ENCODE measurements at regions not wholly inside any gene's neighbourhood (a gene's known extent, or its start where the extent isn't known, plus 50 kb on each side); places are given as distances from the start of the nearest gene placed in this dataset.

- WGBS (ENCODE audit: missing lambda C conversion rate), result 54% methylated on average over 5 of the region's 5 CpGs
- FAIRE-seq (no peak), ATAC-seq (no peak), DNase-seq (ENCODE audit: low read depth in 1 of 2, low spot score in 1 of 2) (no peak)
- Histone ChIP-seq H3K4me2 (no peak overlapping the region), H3K9me3 (no peaks in the 10 kb centered on the region), H3K4me1 (no peaks in the 10 kb centered on the region), H3K4me3 (no peak overlapping the region), H3K27ac (no peak overlapping the region)
- CTCF ChIA-PET, result no interaction called here
- no peak for TF ChIP-seq CHD2 (IDR thresholded peaks at IDR 0.05; ENCODE audit: low read length, partially characterized antibody)
- no peak for TF ChIP-seq EHMT2 (IDR thresholded peaks at IDR 0.05; ENCODE audit: low read depth)
- TF ChIP-seq POLR2A (IDR thresholded peaks at IDR 0.05; ENCODE audit: low read length), result no peak
- no peak for TF ChIP-seq EP300 (IDR thresholded peaks at IDR 0.05)
- no peak for TF ChIP-seq CTCF (IDR thresholded peaks at IDR 0.05)
- TF ChIP-seq JUNB (IDR thresholded peaks at IDR 0.05), result no peak
- TF ChIP-seq RARB (CRISPR knock-in tag; IDR thresholded peaks at IDR 0.05), result no peak
- POLR2A ChIA-PET, result no interaction called here
Observed at GRCh38 chr6:68077661-68078060, 557.4 kb upstream of the ADGRB3 start.

- ChIA-PET CTCF (no interaction called here), POLR2A (no interaction called here)
- Histone ChIP-seq H3K9me3 (no peaks in the 10 kb centered on the region), H3K4me3 (no peak overlapping the region), H3K4me1 (no peaks in the 10 kb centered on the region), H3K27ac (no peak overlapping the region), H3K4me2 (no peak overlapping the region)
- no peak for ATAC-seq
- no peak for DNase-seq (ENCODE audit: low read depth in 1 of 2, low spot score in 1 of 2)
- no peak for TF ChIP-seq CHD4 (IDR thresholded peaks at IDR 0.05; ENCODE audit: borderline replicate concordance)
- TF ChIP-seq CBX2 (IDR thresholded peaks at IDR 0.05; ENCODE audit: borderline replicate concordance, low read depth), result no peak
- no peak for TF ChIP-seq ESRRA (IDR thresholded peaks at IDR 0.05; ENCODE audit: borderline replicate concordance, low read length)
- no peak for FAIRE-seq
Observed at GRCh38 chr6:68071740-68072139, 563.3 kb upstream of the ADGRB3 start.

DNA sequence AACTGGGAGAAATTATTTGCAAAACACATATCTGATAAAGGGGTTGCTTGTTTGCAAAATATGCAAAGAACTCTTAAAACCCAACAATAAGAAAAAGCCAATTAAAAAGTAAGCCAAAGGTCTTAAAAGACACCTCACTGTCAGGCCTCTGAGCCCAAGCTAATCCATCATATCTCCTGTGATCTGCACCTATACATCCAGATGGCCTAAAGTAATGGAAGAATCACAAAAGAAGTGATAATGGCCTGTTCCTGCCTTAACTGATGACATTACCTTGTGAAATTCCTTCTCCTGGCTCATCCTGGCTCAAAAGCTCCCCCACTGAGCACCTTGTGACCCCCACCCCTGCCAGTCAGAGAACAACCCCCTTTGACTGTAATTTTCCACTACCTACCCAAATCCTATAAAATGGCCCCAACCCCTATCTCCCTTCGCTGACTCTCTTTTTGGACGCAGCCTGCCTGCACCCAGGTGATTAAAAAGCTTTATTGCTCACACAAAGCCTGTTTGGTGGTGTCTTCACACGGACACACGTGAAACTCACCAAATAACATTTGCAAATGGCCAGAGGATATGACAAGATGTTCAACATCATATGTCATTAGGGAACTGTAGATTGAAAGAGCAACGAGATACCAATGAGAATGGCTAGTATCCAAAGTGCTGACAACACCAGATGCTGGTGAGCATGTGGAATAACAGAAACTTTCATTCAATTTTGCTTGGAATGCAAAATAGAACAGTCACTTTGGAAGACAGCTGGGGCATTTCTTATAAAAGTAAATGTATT, 565.0 kb upstream of the ADGRB3 start:
- no peak for ATAC-seq
- TF ChIP-seq EHMT2 (IDR thresholded peaks at IDR 0.05; ENCODE audit: low read depth) (no peak), ESRRA (IDR thresholded peaks at IDR 0.05; ENCODE audit: borderline replicate concordance, low read length) (no peak)
- TF ChIP-seq, protein P1, sequence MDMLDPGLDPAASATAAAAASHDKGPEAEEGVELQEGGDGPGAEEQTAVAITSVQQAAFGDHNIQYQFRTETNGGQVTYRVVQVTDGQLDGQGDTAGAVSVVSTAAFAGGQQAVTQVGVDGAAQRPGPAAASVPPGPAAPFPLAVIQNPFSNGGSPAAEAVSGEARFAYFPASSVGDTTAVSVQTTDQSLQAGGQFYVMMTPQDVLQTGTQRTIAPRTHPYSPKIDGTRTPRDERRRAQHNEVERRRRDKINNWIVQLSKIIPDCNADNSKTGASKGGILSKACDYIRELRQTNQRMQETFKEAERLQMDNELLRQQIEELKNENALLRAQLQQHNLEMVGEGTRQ (IDR thresholded peaks at IDR 0.05), result no peak
- DNase-seq (ENCODE audit: low read depth in 1 of 2, low spot score in 1 of 2), result no peak
- Histone ChIP-seq H3K4me3 (no peak overlapping the region), H3K4me2 (no peak overlapping the region), H3K4me1 (no peaks in the 10 kb centered on the region), H3K9me3 (no peaks in the 10 kb centered on the region), H3K27ac (no peak overlapping the region)
- ChIA-PET POLR2A (no interaction called here), CTCF (no interaction called here)
- 14% methylated on average over 5 of the region's 5 CpGs for WGBS (ENCODE audit: missing lambda C conversion rate)
- no peak for FAIRE-seq

DNA sequence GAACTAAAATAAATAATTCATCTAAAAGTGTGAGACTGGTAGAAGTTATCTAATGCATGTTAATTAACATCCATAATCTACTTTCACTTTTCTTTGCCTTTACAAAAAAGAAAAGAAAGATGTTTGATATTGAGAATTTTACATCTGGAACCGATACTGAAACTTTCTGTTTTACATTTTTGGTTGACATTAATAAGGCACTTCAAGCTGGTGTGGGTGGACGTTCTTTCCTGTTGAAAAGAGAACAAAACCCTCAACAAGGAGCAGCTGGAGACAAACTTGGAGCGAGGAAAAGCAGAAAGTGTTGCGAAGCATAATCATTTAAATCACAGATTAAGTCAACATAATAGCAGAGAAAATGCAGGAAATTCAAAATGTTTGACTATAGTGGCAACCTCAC, 575.2 kb upstream of the ADGRB3 start:
- Histone ChIP-seq H3K4me3 (no peak overlapping the region), H3K4me2 (no peak overlapping the region), H3K27ac (no peak overlapping the region), H3K9me3 (no peaks in the 10 kb centered on the region), H3K4me1 (no peaks in the 10 kb centered on the region)
- FAIRE-seq (no peak), DNase-seq (ENCODE audit: low read depth in 1 of 2, low spot score in 1 of 2) (no peak), ATAC-seq (no peak)
- CTCF ChIA-PET, result no interaction called here
- 23% methylated on average over 4 of the region's 4 CpGs for WGBS (ENCODE audit: missing lambda C conversion rate)
- POLR2A ChIA-PET, result no interaction called here
- TF ChIP-seq HOXB13 (CRISPR knock-in tag; IDR thresholded peaks at IDR 0.05; ENCODE audit: low read depth) (no peak), HEYL (CRISPR knock-in tag; IDR thresholded peaks at IDR 0.05) (no peak), GATA3 (IDR thresholded peaks at IDR 0.05; ENCODE audit: borderline replicate concordance) (no peak), SREBF2 (IDR thresholded peaks at IDR 0.05) (no peak), HES2 (IDR thresholded peaks at IDR 0.05) (no peak), TP53 (CRISPR knock-in tag; IDR thresholded peaks at IDR 0.05) (no peak), FOXS1 (CRISPR knock-in tag; IDR thresholded peaks at IDR 0.05) (no peak), MAFK (IDR thresholded peaks at IDR 0.05; ENCODE audit: partially characterized antibody) (no peak), ZSCAN20 (CRISPR knock-in tag; IDR thresholded peaks at IDR 0.05) (no peak), MYC (IDR thresholded peaks at IDR 0.05; ENCODE audit: borderline replicate concordance, low read length) (no peak), CTCF (IDR thresholded peaks at IDR 0.05) (no peak), EHMT2 (IDR thresholded peaks at IDR 0.05; ENCODE audit: low read depth) (no peak)
- TF ChIP-seq, protein P2, sequence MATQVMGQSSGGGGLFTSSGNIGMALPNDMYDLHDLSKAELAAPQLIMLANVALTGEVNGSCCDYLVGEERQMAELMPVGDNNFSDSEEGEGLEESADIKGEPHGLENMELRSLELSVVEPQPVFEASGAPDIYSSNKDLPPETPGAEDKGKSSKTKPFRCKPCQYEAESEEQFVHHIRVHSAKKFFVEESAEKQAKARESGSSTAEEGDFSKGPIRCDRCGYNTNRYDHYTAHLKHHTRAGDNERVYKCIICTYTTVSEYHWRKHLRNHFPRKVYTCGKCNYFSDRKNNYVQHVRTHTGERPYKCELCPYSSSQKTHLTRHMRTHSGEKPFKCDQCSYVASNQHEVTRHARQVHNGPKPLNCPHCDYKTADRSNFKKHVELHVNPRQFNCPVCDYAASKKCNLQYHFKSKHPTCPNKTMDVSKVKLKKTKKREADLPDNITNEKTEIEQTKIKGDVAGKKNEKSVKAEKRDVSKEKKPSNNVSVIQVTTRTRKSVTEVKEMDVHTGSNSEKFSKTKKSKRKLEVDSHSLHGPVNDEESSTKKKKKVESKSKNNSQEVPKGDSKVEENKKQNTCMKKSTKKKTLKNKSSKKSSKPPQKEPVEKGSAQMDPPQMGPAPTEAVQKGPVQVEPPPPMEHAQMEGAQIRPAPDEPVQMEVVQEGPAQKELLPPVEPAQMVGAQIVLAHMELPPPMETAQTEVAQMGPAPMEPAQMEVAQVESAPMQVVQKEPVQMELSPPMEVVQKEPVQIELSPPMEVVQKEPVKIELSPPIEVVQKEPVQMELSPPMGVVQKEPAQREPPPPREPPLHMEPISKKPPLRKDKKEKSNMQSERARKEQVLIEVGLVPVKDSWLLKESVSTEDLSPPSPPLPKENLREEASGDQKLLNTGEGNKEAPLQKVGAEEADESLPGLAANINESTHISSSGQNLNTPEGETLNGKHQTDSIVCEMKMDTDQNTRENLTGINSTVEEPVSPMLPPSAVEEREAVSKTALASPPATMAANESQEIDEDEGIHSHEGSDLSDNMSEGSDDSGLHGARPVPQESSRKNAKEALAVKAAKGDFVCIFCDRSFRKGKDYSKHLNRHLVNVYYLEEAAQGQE (IDR thresholded peaks at IDR 0.05), result no peak

All from A549 (cell line).